Right lobe of liver (tissue), 4 donors: ENCODE measurements at regions not wholly inside any gene's neighbourhood (a gene's known extent, or its start where the extent isn't known, plus 50 kb on each side); places are given as distances from the start of the nearest gene placed in this dataset.
"Not testable (repeated sequence)": the region's sequence is repeated elsewhere in the genome, so short reads cannot be mapped to it uniquely, and the experiment has no call there.

Source experiments
- CTCF ChIP-seq, 4 donors: fragments of 200-600 bp in 3 of 4; fragments of 450-650 bp in 1 of 4; IDR thresholded peaks; one replicate each; pipeline versions ENCODE4 v1.5.1 to v1.8.0; 2016 to 2022; ENCODE audit warnings: antibody characterized with exemption in 4 of 4, mild to moderate bottlenecking in 2 of 4
- POLR2A ChIP-seq: fragments of 450-650 bp; IDR thresholded peaks from one replicate; pipeline ENCODE4 v1.6.1; 2017; ENCODE audit warnings: antibody characterized with exemption, mild to moderate bottlenecking
- donor health status: DM: no; HTN: no; CAD: no.
- donor health status: DM: no; HTN: no; CAD: no.
- donor health status: DM: no; HTN: yes; CAD: no.

DNA sequence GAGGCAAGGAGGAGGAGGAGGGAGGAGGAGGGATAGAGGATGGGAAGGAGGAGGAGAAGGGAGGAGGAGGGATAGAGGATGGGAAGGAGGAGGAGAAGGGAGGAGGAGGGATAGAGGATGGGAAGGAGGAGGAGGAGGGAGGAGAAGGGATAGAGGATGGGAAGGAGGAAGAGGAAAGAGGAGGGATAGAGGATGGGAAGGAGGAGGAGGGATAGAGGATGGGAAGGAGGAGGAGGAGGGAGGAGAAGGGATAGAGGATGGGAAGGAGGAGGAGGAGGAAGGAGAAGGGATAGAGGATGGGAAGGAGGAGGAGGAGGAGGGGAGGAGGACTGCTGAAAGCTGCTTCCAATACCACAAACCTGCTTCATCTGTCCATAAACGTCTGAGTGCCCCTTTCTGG lies 1070.5 kb downstream of the BRD1 start:
- TF ChIP-seq CTCF (IDR thresholded peaks at IDR 0.05); POLR2A: not testable (repeated sequence)
